DOHH2 (cell line): ENCODE measurements at regions not wholly inside any gene's neighbourhood (a gene's known extent, or its start where the extent isn't known, plus 50 kb on each side); places are given as distances from the start of the nearest gene placed in this dataset.
"Not testable (repeated sequence)": the region's sequence is repeated elsewhere in the genome, so short reads cannot be mapped to it uniquely, and the experiment has no call there.

ENCODE experiments used
- H3F3A ChIP-seq: fragments of 200-600 bp; sonication (generic), shearing (Covaris generic); 2 replicates; pipeline ENCODE4 v1.6.0; 2016; ENCODE audit warnings: antibody characterized with exemption, mild to moderate bottlenecking; ENCODE audit not compliant: control insufficient read depth, insufficient read depth
- H3K27ac ChIP-seq: fragments of 200-600 bp; sonication (generic); 2 replicates; pipeline ENCODE4 v1.5.1; 2014; ENCODE audit warnings: low read depth, mild to moderate bottlenecking, low read length, moderate library complexity
- H3K27me3 ChIP-seq: fragments of 200-600 bp; sonication (generic); 2 replicates; pipeline ENCODE4 v1.6.1; 2014; ENCODE audit warnings: mild to moderate bottlenecking, low read length, mixed read lengths; ENCODE audit not compliant: control insufficient read depth
- H3K36me3 ChIP-seq: fragments of 200-600 bp; sonication (generic); 2 replicates; pipeline ENCODE4 v1.6.1; 2014; ENCODE audit warnings: mild to moderate bottlenecking, low read length, moderate library complexity, mixed read lengths; ENCODE audit not compliant: control insufficient read depth
- H3K4me1 ChIP-seq: fragments of 200-600 bp; sonication (generic); 2 replicates; pipeline ENCODE4 v1.6.1; 2014; ENCODE audit warnings: mild to moderate bottlenecking, low read length, mixed read lengths; ENCODE audit not compliant: control insufficient read depth
- H3K4me2 ChIP-seq: fragments of 200-600 bp; sonication (generic); 2 replicates; pipeline ENCODE4 v1.6.0; 2014; ENCODE audit warnings: mild to moderate bottlenecking, low read length, moderate library complexity
- H3K4me3 ChIP-seq: fragments of 200-600 bp; sonication (generic); 2 replicates; pipeline ENCODE4 v1.5.1; 2014; ENCODE audit warnings: mild to moderate bottlenecking, low read length, mixed read lengths
- H3K79me2 ChIP-seq: fragments of 200-600 bp; sonication (generic); 2 replicates; pipeline ENCODE4 v1.6.1; 2014; ENCODE audit warnings: mild to moderate bottlenecking, low read length, mixed read lengths; ENCODE audit not compliant: control insufficient read depth
- H3K9me2 ChIP-seq: fragments of 200-600 bp; sonication (generic); replicated peaks from 2 replicates; pipeline ENCODE4 v1.6.1; 2014; ENCODE audit warnings: mild to moderate bottlenecking, low read length, mixed read lengths; ENCODE audit not compliant: control insufficient read depth
- H3K9me3 ChIP-seq: fragments of 200-600 bp; sonication (generic); 2 replicates; pipeline ENCODE4 v1.6.1; 2014; ENCODE audit warnings: antibody characterized with exemption, low read length, mixed read lengths; ENCODE audit not compliant: control insufficient read depth, insufficient read depth
- H4K20me1 ChIP-seq: fragments of 200-600 bp; sonication (generic); 2 replicates; pipeline ENCODE4 v1.6.0; 2014; ENCODE audit warnings: low read depth, mild to moderate bottlenecking, antibody characterized with exemption, low read length, moderate library complexity; ENCODE audit not compliant: control insufficient read depth, insufficient read depth
- EZH2phosphoT487 ChIP-seq: fragments of 200-600 bp; sonication (generic); IDR thresholded peaks from 2 replicates; pipeline ENCODE4 v1.6.1; 2017; ENCODE audit warnings: borderline replicate concordance, mild to moderate bottlenecking, antibody characterized with exemption, low read length, moderate library complexity, mixed read lengths
- TF ChIP-seq, protein P1 (sequence below): fragments of 200-600 bp; sonication (generic); IDR thresholded peaks from one replicate; pipeline ENCODE4 v1.5.1; 2014; ENCODE audit warnings: antibody characterized with exemption, mild to moderate bottlenecking, low read depth, low read length; ENCODE audit not compliant: poor library complexity, severe bottlenecking

DNA sequence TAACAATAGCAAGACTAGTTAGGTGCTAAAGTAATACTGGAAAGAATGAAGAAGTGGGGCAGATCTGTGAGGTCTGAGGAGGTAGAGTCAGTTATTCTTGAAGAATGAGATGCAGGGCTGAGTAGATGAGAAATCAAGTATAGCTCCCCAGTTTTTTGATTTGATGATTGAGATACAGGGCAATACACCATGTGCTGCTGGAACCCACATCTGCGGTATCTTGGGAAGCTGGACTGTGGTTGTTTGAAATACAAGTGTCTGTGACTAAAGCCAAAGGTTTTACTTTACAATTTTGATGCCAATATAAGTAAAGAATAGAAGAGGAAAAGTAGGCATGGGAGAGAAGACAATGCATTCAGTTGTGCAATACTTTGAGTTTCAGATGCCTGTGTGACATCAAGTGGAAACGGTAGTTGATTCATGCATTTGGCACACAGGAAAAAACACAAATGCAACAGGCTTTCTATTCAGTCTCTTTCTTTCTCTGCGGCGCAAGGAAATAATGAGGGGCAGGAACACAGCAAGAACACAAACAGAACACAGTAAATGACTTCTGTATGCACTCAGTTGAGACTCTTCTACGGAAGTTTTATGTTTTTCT is 190.2 kb upstream of the SLC38A2 start:
- no peaks in the 10 kb centered on the region for H4K20me1 ChIP-seq
- no peaks in the 10 kb centered on the region for H3K9me2 ChIP-seq
- H3K4me3 ChIP-seq = no peak overlapping the region
- H3K27ac ChIP-seq = no peak overlapping the region
- H3K4me2 ChIP-seq = no peak overlapping the region
- H3F3A ChIP-seq = no peaks in the 10 kb centered on the region
- H3K79me2 ChIP-seq = no peaks in the 10 kb centered on the region
- peaks cover 5% of the 10 kb centered on the region; the same call in 1 of the 2 replicates for H3K9me3 ChIP-seq
- H3K36me3 ChIP-seq = no peaks in the 10 kb centered on the region
- no peaks in the 10 kb centered on the region for H3K27me3 ChIP-seq
- H3K4me1 ChIP-seq = no peaks in the 10 kb centered on the region
- no peak for TF ChIP-seq EZH2phosphoT487
- TF ChIP-seq, protein P1, sequence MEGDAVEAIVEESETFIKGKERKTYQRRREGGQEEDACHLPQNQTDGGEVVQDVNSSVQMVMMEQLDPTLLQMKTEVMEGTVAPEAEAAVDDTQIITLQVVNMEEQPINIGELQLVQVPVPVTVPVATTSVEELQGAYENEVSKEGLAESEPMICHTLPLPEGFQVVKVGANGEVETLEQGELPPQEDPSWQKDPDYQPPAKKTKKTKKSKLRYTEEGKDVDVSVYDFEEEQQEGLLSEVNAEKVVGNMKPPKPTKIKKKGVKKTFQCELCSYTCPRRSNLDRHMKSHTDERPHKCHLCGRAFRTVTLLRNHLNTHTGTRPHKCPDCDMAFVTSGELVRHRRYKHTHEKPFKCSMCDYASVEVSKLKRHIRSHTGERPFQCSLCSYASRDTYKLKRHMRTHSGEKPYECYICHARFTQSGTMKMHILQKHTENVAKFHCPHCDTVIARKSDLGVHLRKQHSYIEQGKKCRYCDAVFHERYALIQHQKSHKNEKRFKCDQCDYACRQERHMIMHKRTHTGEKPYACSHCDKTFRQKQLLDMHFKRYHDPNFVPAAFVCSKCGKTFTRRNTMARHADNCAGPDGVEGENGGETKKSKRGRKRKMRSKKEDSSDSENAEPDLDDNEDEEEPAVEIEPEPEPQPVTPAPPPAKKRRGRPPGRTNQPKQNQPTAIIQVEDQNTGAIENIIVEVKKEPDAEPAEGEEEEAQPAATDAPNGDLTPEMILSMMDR = no peak

DNA sequence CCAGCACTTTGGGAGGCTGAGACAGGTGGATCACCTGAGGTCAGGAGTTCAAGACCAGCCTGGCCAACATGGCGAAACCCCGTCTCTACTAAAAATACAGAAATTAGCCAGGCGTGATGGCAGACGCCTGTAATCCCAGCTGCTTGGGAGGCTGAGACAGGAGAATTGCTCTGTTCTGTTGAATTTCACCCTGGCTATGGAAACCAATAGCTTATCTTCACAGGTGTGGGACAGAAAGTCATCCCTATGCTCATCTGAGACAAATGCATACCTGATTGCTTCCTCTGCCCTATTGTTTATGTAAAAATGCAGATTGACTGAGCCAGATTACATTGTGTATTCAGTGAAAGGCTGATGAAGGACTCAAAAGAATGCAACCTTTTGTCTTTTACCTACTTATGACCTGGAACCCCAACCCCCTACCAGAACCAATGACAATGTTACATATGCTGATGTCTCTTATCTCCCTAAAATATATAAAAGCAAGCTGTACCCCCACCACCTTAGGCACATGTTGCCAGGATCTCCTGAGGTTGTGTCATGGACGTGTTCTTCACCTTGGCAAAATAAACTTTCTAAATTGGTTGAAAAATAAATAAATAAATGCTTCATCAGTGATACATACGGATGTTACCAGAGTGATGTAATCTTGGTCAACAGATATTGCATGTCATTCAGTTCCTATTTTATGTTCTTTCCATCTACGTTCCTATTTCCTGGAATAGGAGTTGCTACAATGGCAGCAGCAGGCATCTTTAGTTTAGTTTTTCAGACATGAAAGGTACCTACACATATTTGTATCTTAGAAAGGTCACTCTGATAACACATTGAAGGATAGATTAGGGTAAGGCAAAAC is 189.4 kb upstream of the SLC38A2 start:
- not testable (repeated sequence) for H3K4me3 ChIP-seq, H3F3A ChIP-seq, H3K4me1 ChIP-seq, H3K27me3 ChIP-seq, H4K20me1 ChIP-seq, H3K36me3 ChIP-seq, H3K27ac ChIP-seq, H3K9me3 ChIP-seq, H3K4me2 ChIP-seq, H3K79me2 ChIP-seq, H3K9me2 ChIP-seq

DNA sequence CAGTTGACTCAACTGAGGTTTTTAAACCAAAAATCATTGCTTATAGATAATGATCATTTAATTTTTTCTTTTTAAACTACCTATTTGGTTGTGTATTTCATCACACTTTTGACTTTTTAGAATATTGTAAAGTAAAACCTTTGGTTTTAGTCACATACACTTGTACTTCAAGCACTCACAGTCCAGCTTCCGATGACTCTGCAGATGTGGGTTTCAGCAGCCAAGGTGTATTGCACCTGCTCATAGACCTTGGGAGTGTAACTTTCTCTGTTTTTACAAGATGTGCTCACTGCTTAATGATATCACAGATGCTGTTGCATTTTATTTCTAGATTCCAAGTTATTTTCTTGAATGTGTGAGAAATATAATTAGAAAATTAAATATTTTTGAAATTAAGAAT is 188.3 kb upstream of the SLC38A2 start:
- H3K4me2 ChIP-seq = no peak overlapping the region
- H3K27ac ChIP-seq = no peak overlapping the region
- no peaks in the 10 kb centered on the region for H3K79me2 ChIP-seq
- H3K4me1 ChIP-seq = no peaks in the 10 kb centered on the region
- TF ChIP-seq EZH2phosphoT487 = no peak
- TF ChIP-seq, protein P1 = no peak
- no peak overlapping the region for H3K4me3 ChIP-seq
- H3K9me3 ChIP-seq = peaks cover 5% of the 10 kb centered on the region; the same call in 1 of the 2 replicates
- no peaks in the 10 kb centered on the region for H3K9me2 ChIP-seq
- no peaks in the 10 kb centered on the region for H3F3A ChIP-seq
- H3K36me3 ChIP-seq = no peaks in the 10 kb centered on the region
- no peaks in the 10 kb centered on the region for H3K27me3 ChIP-seq
- H4K20me1 ChIP-seq = no peaks in the 10 kb centered on the region

DNA sequence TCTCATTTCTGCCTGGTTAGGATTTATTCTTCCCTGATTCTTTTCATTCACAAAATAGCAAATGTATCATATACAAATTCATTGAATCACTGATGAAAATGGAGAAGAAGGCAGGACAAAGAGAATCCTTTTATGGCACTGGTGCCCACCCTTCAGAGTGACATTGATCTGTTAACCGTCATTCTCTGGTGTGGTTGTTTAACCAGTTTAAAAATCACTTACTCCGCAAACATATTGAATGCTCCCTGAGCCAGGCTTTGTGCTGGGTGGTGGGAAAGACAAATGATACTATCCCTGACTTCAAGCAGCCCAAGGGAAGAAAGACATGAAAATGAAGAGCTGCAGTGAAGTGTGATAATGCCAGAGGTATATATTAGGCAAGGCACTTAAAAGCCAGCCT is 187.5 kb upstream of the SLC38A2 start:
- H4K20me1 ChIP-seq = no peaks in the 10 kb centered on the region
- H3K9me2 ChIP-seq = no peaks in the 10 kb centered on the region
- no peak overlapping the region for H3K4me3 ChIP-seq
- no peaks in the 10 kb centered on the region for H3K4me1 ChIP-seq
- no peak overlapping the region for H3K4me2 ChIP-seq
- peaks cover 5% of the 10 kb centered on the region; the same call in 1 of the 2 replicates for H3K9me3 ChIP-seq
- no peaks in the 10 kb centered on the region for H3F3A ChIP-seq
- no peaks in the 10 kb centered on the region for H3K79me2 ChIP-seq
- H3K27me3 ChIP-seq = no peaks in the 10 kb centered on the region
- no peaks in the 10 kb centered on the region for H3K36me3 ChIP-seq
- H3K27ac ChIP-seq = no peak overlapping the region
- TF ChIP-seq, protein P1 = no peak
- no peak for TF ChIP-seq EZH2phosphoT487
